RPMI8226 (cell line): ENCODE measurements at regions not wholly inside any gene's neighbourhood (a gene's known extent, or its start where the extent isn't known, plus 50 kb on each side); places are given as distances from the start of the nearest gene placed in this dataset.

ENCODE experiments used
- DNase-seq: peaks from one replicate; pipeline ENCODE4 v3.0.0-alpha.2; 2015

DNA sequence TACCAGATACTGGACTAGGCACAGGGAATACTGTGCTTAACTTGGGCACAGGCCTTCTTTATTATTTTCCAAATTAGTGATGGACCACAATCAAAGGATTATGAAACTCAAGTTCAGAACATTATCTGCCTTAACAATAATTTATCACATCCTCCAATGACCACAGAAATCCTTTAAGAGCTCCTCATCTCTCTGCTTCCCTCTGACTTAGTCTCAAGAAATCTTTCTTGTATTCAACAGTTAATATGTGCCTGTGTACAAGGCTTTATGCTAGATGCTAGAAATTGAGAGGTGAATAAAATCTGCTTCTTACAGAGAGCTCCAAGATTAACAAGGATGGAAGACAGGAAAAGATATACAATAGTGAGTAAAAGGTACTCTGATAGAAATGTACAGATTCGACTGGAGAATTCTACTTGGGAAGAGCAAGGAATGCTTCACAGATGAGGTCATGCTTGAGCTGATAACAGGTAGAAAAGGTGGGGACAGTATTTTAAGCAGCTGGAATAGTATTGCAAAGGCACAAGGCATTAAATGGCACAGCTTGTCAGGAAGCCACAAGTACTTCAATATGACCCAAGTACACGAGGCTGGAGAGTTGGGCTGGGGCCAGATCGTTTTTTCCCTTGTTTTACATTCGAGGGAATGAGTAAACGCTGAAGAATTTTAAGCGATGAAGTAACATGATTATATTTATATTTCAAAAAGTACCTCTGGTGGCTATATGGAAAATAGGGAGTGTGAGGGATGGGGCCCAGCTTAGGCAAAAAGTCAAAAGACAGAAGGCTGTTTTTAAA lies 55.1 kb upstream of the ARID2 start:
- no peak for DNase-seq

DNA sequence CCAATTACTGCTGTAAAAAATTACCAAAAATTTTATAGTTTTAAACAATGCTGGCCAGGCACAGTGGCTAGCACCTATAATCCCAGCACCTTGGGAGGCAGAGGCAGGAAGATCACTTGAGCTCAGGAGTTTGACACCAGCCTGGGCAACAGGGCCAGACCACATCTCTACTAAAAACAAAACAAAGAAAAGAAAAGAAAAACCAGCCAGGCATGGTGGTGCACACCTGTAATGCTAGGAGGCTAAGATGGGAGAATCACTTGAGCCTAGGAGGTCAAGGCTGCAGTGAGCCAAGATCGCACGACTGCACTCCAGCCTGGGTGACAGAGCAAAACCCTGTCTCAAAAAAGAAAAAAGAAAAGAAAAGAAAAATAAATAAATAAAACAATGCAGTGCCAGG lies 54.0 kb upstream of the ARID2 start:
- no peak for DNase-seq
